K562 (cell line): ENCODE measurements at regions not wholly inside any gene's neighbourhood (a gene's known extent, or its start where the extent isn't known, plus 50 kb on each side); places are given as distances from the start of the nearest gene placed in this dataset.

Experiments
- ATAC-seq: fragments of 200-7000 bp; cut with Tn5 transposase; 3 replicates; pipeline ENCODE4 v1.9.1; 2020; ENCODE audit warnings: moderate library complexity
- BruUV-seq: library from RNA; stranded (reverse); fragments of 400-500 nt; replicated peaks from 2 replicates; lab custom pipeline; 2021; lab: Mats Ljungman, UMichigan
- CTCF ChIA-PET: fragments of 300-600 bp; formaldehyde crosslinking; extraction: SDS; loops from one replicate; lab custom pipeline; 2021; ENCODE audit warnings: low intra/inter-chr PET ratio; lab: Yijun Ruan, JAX
- POLR2A ChIA-PET: fragments of 300-600, 350-650 bp; sonication (Branson Sonifier 250); formaldehyde crosslinking; extraction: SDS; loops from one replicate; lab custom pipeline; 2021; ENCODE audit warnings: antibody characterized with exemption, inconsistent platforms; lab: Yijun Ruan, JAX
- DNase-seq, 4 experiments: peaks; one replicate each; pipeline versions ENCODE4 v3.0.0 to v3.0.0-alpha.2; 2011 to 2018; ENCODE audit warnings: low spot score in 3 of 4, mixed read lengths in 3 of 4; ENCODE audit errors: extremely low read depth in 1 of 4
- FAIRE-seq: peaks from 2 replicates; lab custom pipeline; 2011; peaks lifted over from hg19 to GRCh38; lab: Jason Lieb, UNC
- H2AFZ ChIP-seq: 2 replicates; pipeline ENCODE4 v1.6.0; 2011; ENCODE audit warnings: low read depth, low read length, control low read depth, inconsistent platforms
- H3K27ac ChIP-seq: fragments of 200-600 bp; 3 replicates; pipeline ENCODE4 v1.8.0; 2011; ENCODE audit warnings: low read depth, mild to moderate bottlenecking, control low read depth, inconsistent platforms, low read length, moderate library complexity, mixed read lengths; ENCODE audit errors: extremely low read depth
- H3K27me3 ChIP-seq, 2 experiments: fragments of 300-600 bp in 1 of 2; 2 replicates in 1 of 2; 3 replicates in 1 of 2; pipeline versions ENCODE4 v1.6.0 to v1.8.0; 2011; ENCODE audit warnings: inconsistent platforms in 2 of 2, low read length in 2 of 2, mild to moderate bottlenecking in 1 of 2, mixed read lengths in 1 of 2, moderate library complexity in 1 of 2; ENCODE audit not compliant: control insufficient read depth in 2 of 2, insufficient read depth in 2 of 2
- H3K36me3 ChIP-seq: fragments of 300-600 bp; 3 replicates; pipeline ENCODE4 v1.8.0; 2011; ENCODE audit warnings: mild to moderate bottlenecking, low read length, inconsistent platforms; ENCODE audit not compliant: control insufficient read depth, insufficient read depth
- H3K4me1 ChIP-seq, 2 experiments: fragments of 200-600 bp in 1 of 2; replicated peaks in 1 of 2; 2 replicates in 1 of 2; 3 replicates in 1 of 2; pipeline versions ENCODE4 v1.5.1 to v1.8.0; 2011; ENCODE audit warnings: inconsistent platforms in 2 of 2, low read length in 2 of 2, mild to moderate bottlenecking in 1 of 2, mixed read lengths in 1 of 2, moderate library complexity in 1 of 2; ENCODE audit not compliant: control insufficient read depth in 2 of 2, insufficient read depth in 2 of 2
- H3K4me2 ChIP-seq: 2 replicates; pipeline ENCODE4 v1.6.1; 2011; ENCODE audit warnings: low read length, control low read depth, inconsistent platforms, mixed read lengths; ENCODE audit not compliant: insufficient read depth
- H3K4me3 ChIP-seq: fragments of 200-600 bp; sonication (generic), shearing (Covaris generic); 2 replicates; pipeline ENCODE4 v1.5.1; 2016; ENCODE audit warnings: control low read depth, inconsistent platforms
- H3K79me2 ChIP-seq: fragments of 200-600 bp; 3 replicates; pipeline ENCODE4 v1.8.0; 2011; ENCODE audit warnings: low read length, inconsistent platforms; ENCODE audit not compliant: control insufficient read depth, insufficient read depth
- H3K9ac ChIP-seq, 2 experiments: 2 replicates each; pipeline versions ENCODE4 v1.6.0 to v1.6.1; 2011; ENCODE audit warnings: low read depth in 2 of 2, low read length in 2 of 2, control low read depth in 1 of 2, inconsistent platforms in 1 of 2, mild to moderate bottlenecking in 1 of 2, mixed read lengths in 1 of 2; ENCODE audit not compliant: insufficient read depth in 1 of 2
- H3K9me1 ChIP-seq: one replicate; pipeline ENCODE4 v1.6.0; 2011; ENCODE audit warnings: inconsistent platforms, mild to moderate bottlenecking, low read length, moderate library complexity; ENCODE audit not compliant: control insufficient read depth, insufficient read depth
- H3K9me3 ChIP-seq: replicated peaks from 2 replicates; pipeline ENCODE4 v1.5.1; 2011; ENCODE audit warnings: low read depth, low read length, inconsistent platforms; ENCODE audit not compliant: control insufficient read depth, insufficient read depth
- H4K20me1 ChIP-seq: replicated peaks from 2 replicates; pipeline ENCODE4 v1.6.1; 2011; ENCODE audit warnings: low read length, inconsistent platforms, mixed read lengths; ENCODE audit not compliant: control insufficient read depth, insufficient read depth
- CEBPB ChIP-seq: fragments of 450-650 bp; IDR thresholded peaks from 2 replicates; pipeline ENCODE4 v1.6.1; 2016; ENCODE audit warnings: missing genetic modification characterization, missing compliant biosample characterization
- ESRRB ChIP-seq: fragments of 250-450 bp; sonication (Bioruptor Pico); IDR thresholded peaks from 2 replicates; pipeline ENCODE4 v1.5.0; 2020; ENCODE audit warnings: mild to moderate bottlenecking, moderate library complexity, borderline replicate concordance
- FOXM1 ChIP-seq, 2 experiments: fragments of 450-650 bp in 1 of 2; sonication (generic) in 1 of 2; formaldehyde crosslinking in 1 of 2; IDR thresholded peaks; 2 replicates each; pipeline versions ENCODE4 v1.6.1 to v1.9.0; 2017 to 2022; ENCODE audit warnings: low read depth in 2 of 2, mild to moderate bottlenecking in 2 of 2, missing genetic modification reagents in 1 of 2, moderate library complexity in 1 of 2
- FOXO4 ChIP-seq: fragments of 450-650 bp; formaldehyde crosslinking; IDR thresholded peaks from 2 replicates; pipeline ENCODE4 v1.4.0; 2020; ENCODE audit warnings: mild to moderate bottlenecking, moderate library complexity
- GMEB1 ChIP-seq: fragments of 250-450 bp; sonication (Bioruptor Pico); IDR thresholded peaks from 2 replicates; pipeline ENCODE4 v1.4.0; 2020; ENCODE audit warnings: mild to moderate bottlenecking
- MTA1 ChIP-seq: fragments of 450-650 bp; IDR thresholded peaks from 2 replicates; pipeline ENCODE4 v1.6.1; 2017; ENCODE audit warnings: borderline replicate concordance
- MYC ChIP-seq, 2 experiments: fragments of 250-450 bp in 1 of 2; sonication (Bioruptor Pico) in 1 of 2; IDR thresholded peaks; 2 replicates each; pipeline versions ENCODE4 v1.5.1 to v1.6.1; 2012 to 2021; ENCODE audit warnings: low read depth in 2 of 2, borderline replicate concordance in 1 of 2, improper control_type of control experiment in 1 of 2, low read length in 1 of 2, mild to moderate bottlenecking in 1 of 2, moderate library complexity in 1 of 2
- SLC30A9 ChIP-seq: fragments of 250-450 bp; sonication (Bioruptor Pico); IDR thresholded peaks from 2 replicates; pipeline ENCODE4 v1.8.0; 2022; ENCODE audit warnings: mild to moderate bottlenecking, moderate library complexity
- SMARCC2 ChIP-seq: fragments of 450-650 bp; IDR thresholded peaks from 2 replicates; pipeline ENCODE4 v1.6.1; 2017; ENCODE audit warnings: antibody characterized with exemption, moderate library complexity, mild to moderate bottlenecking, low read depth
- TBL1XR1 ChIP-seq, 2 experiments: IDR thresholded peaks; 2 replicates each; pipeline ENCODE4 v1.6.1; 2012; ENCODE audit warnings: improper control_type of control experiment in 2 of 2, low read length in 2 of 2, mild to moderate bottlenecking in 1 of 2
- TFAM ChIP-seq: fragments of 250-450 bp; sonication (Bioruptor Pico); conservative IDR thresholded peaks from 2 replicates; pipeline ENCODE4 v1.5.0; 2021; ENCODE audit warnings: mild to moderate bottlenecking, moderate library complexity
- THAP7 ChIP-seq: fragments of 250-450 bp; sonication (Bioruptor Pico); IDR thresholded peaks from 2 replicates; pipeline ENCODE4 v1.5.0; 2021
- ZFP91 ChIP-seq: sonication (generic); formaldehyde crosslinking; IDR thresholded peaks from 2 replicates; pipeline ENCODE4 v1.8.0; 2022; ENCODE audit warnings: mild to moderate bottlenecking, missing genetic modification reagents
- WGBS: fragments of 100-300 bp; shearing (Covaris generic); methylation state at CpG from one replicate; pipeline ENCODE4 v1.1.6; 2016; ENCODE audit warnings: low coverage, mixed read lengths; ENCODE audit not compliant: insufficient coverage; ENCODE audit errors: missing lambda C conversion rate; 5-methylcytosine and 5-hydroxymethylcytosine counted together
- in situ Hi-C: fragments of 300-500 bp; cut with MboI; formaldehyde crosslinking; loops from 4 replicates; pipeline ENCODE4 v1.15.0; 2018; ENCODE audit warnings: inconsistent platforms, mixed read lengths
- intact Hi-C: fragments of 100-400 bp; cut with micrococcal nuclease; formaldehyde crosslinking; loops from 2 replicates; pipeline ENCODE4 v1.14.2; 2022

- no peak for TF ChIP-seq ZFP91 (CRISPR knock-in tag)
Measured at GRCh38 chr2:161095314-161095713, 64.9 kb upstream of the TANK start (continued).

- Histone ChIP-seq H3K4me2 (no peak overlapping the region), H3K79me2 (no peaks in the 10 kb centered on the region), H3K9me1 (no peaks in the 10 kb centered on the region), H3K9ac (no peak overlapping the region), H4K20me1 (no peaks in the 10 kb centered on the region), H3K9me3 (no peaks in the 10 kb centered on the region), H3K27ac (no peak overlapping the region), H3K36me3 (no peaks in the 10 kb centered on the region), H2AFZ (no peak overlapping the region), H3K4me1 (no peaks in the 10 kb centered on the region), H3K27me3 (no peaks in the 10 kb centered on the region), H3K4me3 (no peak overlapping the region)
- POLR2A ChIA-PET, result no interaction called here
- ATAC-seq (no peak), DNase-seq (no peak), FAIRE-seq (no peak)
- no TSS peak for BruUV-seq
- WGBS, result 0% methylated on average over 2 of the region's 2 CpGs
- intact Hi-C loops (no loop called here), in situ Hi-C loops (no loop called here)
- CTCF ChIA-PET, result no interaction called here
- no peak for TF ChIP-seq TFAM (CRISPR knock-in tag)
- no peak for TF ChIP-seq ESRRB (CRISPR knock-in tag)
- no peak for TF ChIP-seq GMEB1 (CRISPR knock-in tag)
- TF ChIP-seq FOXO4 (CRISPR knock-in tag), result no peak
- no peak for TF ChIP-seq TBL1XR1 (IDR thresholded peaks at IDR 0.05; ENCODE audit: low read length in 2 of 2)
- TF ChIP-seq MYC (IDR thresholded peaks at IDR 0.05; ENCODE audit: low read depth, low read length), result no peak
- no peak for TF ChIP-seq MYC (CRISPR knock-in tag; IDR thresholded peaks at IDR 0.05; ENCODE audit: borderline replicate concordance, low read depth)
- TF ChIP-seq FOXM1 (IDR thresholded peaks at IDR 0.05; ENCODE audit: low read depth), result no peak
- TF ChIP-seq FOXM1 (CRISPR knock-in tag; IDR thresholded peaks at IDR 0.05; ENCODE audit: low read depth), result no peak
- no peak for TF ChIP-seq SMARCC2
- no peak for TF ChIP-seq MTA1
- no peak for TF ChIP-seq SLC30A9
- TF ChIP-seq THAP7 (CRISPR knock-in tag), result no peak
- no peak for TF ChIP-seq CEBPB (tag)
Measured at GRCh38 chr2:161096336-161096735, 63.9 kb upstream of the TANK start.
